ENCODE measurements at regions not wholly inside any gene's neighbourhood (a gene's known extent, or its start where the extent isn't known, plus 50 kb on each side); places are given as distances from the start of the nearest gene placed in this dataset.

DNA sequence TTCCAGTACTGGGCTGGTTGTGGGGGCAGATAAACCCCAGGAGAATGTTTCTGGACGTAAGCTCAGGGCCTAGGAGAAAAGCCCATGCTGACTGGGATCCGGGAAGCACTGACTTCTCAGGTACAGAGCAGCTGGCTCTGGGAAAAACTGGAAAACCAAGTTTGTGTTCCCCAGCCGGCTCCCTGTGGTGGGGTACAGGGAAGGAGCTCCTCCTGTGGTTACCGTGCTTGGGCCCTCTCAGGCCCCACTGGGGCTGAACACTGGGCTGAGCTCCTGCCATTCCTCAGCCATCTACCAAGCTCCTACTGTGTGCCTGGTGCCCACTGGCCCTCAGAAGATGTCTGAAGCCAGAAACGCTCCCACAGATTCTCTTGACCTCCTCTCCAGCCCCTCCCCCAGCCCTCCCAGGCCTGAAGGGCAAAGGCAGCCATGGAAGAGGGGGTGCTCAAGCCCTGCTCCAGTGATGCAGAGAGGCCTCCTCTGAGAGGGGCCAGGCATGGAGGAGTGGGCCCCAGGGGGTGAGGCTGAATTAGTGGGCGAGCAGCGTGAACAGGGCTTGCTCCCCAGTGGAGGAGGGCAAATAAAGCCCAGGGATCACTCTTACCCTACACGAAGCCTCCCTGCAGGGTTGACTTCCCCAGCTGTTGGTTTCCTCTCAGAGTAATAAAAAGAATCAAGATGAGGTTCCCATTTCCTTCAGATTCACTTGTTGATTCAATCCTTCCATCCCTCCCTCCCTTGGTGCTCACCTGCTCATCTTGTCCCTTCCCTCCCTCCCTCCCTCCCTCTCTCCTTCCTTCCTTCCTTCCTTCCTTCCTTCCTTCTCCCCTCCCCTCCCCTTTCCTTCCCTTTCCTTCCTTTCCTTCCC, 100.0 kb downstream of the VEGFA start:
- H3K27me3 ChIP-seq, result no peaks in the 10 kb centered on the region
- no peak overlapping the region for H3K4me3 ChIP-seq

GRCh38 chr6:43869079-43869710, 99.2 kb downstream of the VEGFA start:
- peak in 1 of 2 donors; percentile 9 for ATAC-seq

More for the DNA sequence above, 100.0 kb downstream of the VEGFA start:
- TF ChIP-seq POLR2A (IDR thresholded peaks at IDR 0.05), result no peak
- no peak for TF ChIP-seq CTCF (IDR thresholded peaks at IDR 0.05 in 4 of 5, conservative IDR thresholded peaks at IDR 0.05 in 1 of 5)
- intact Hi-C loops (cut with DNase I; ENCODE audit: low total_unique reads), result no loop called here
- H3K27ac ChIP-seq, result no peak overlapping the region
- in situ Hi-C loops (cut with MboI; ENCODE audit: low sequenced_read_pairs in 4 of 4), result no loop called here
- H3K9me3 ChIP-seq, result no peaks in the 10 kb centered on the region
- no peak for ATAC-seq
- H3K36me3 ChIP-seq, result no peaks in the 10 kb centered on the region
- no peaks in the 10 kb centered on the region for H3K4me1 ChIP-seq
- no peak for DNase-seq

GRCh38 chr6:43868467-43868866, 98.5 kb downstream of the VEGFA start:
- Histone ChIP-seq H3K36me3 (no peaks in the 10 kb centered on the region), H3K4me3 (no peak overlapping the region), H3K9me3 (no peaks in the 10 kb centered on the region), H3K27ac (no peak overlapping the region), H3K27me3 (no peaks in the 10 kb centered on the region), H3K4me1 (no peaks in the 10 kb centered on the region)
- DNase-seq (no peak), ATAC-seq (no peak)
- intact Hi-C loops (cut with DNase I; ENCODE audit: low total_unique reads) (no loop called here), in situ Hi-C loops (cut with MboI; ENCODE audit: low sequenced_read_pairs in 4 of 4) (no loop called here)
- no peak for TF ChIP-seq CTCF (IDR thresholded peaks at IDR 0.05 in 4 of 5, conservative IDR thresholded peaks at IDR 0.05 in 1 of 5)
- no peak for TF ChIP-seq POLR2A (IDR thresholded peaks at IDR 0.05)

More at GRCh38 chr6:43869079-43869710, 99.2 kb downstream of the VEGFA start:
- no peaks in the 10 kb centered on the region for H3K9me3 ChIP-seq
- H3K27ac ChIP-seq, result no peak overlapping the region
- H3K27me3 ChIP-seq, result no peaks in the 10 kb centered on the region
- H3K36me3 ChIP-seq, result no peaks in the 10 kb centered on the region
- no peak for TF ChIP-seq POLR2A (IDR thresholded peaks at IDR 0.05)
- TF ChIP-seq CTCF (IDR thresholded peaks at IDR 0.05 in 4 of 5, conservative IDR thresholded peaks at IDR 0.05 in 1 of 5), result no peak
- H3K4me3 ChIP-seq, result no peak overlapping the region
- intact Hi-C loops (cut with DNase I; ENCODE audit: low total_unique reads), result no loop called here
- DNase-seq, result peak in 1 of 2 donors; percentile 24
- in situ Hi-C loops (cut with MboI; ENCODE audit: low sequenced_read_pairs in 4 of 4), result no loop called here
- H3K4me1 ChIP-seq, result no peaks in the 10 kb centered on the region

- H3K9me3 ChIP-seq, result no peaks in the 10 kb centered on the region
- DNase-seq (no peak), ATAC-seq (no peak)
- H3K27ac ChIP-seq, result no peak overlapping the region
- no peak for TF ChIP-seq CTCF (IDR thresholded peaks at IDR 0.05 in 4 of 5, conservative IDR thresholded peaks at IDR 0.05 in 1 of 5)
- TF ChIP-seq POLR2A (IDR thresholded peaks at IDR 0.05), result no peak
- in situ Hi-C loops (cut with MboI; ENCODE audit: low sequenced_read_pairs in 4 of 4) (no loop called here), intact Hi-C loops (cut with DNase I; ENCODE audit: low total_unique reads) (no loop called here)
- no peaks in the 10 kb centered on the region for H3K27me3 ChIP-seq
- H3K4me3 ChIP-seq, result no peak overlapping the region
- no peaks in the 10 kb centered on the region for H3K4me1 ChIP-seq
- H3K36me3 ChIP-seq, result no peaks in the 10 kb centered on the region
These were observed 98.0 kb downstream of the VEGFA start for GRCh38 chr6:43867996-43868395.
